IPS-18c (cell line): ENCODE measurements at regions not wholly inside any gene's neighbourhood (a gene's known extent, or its start where the extent isn't known, plus 50 kb on each side); places are given as distances from the start of the nearest gene placed in this dataset.

Source experiments
- H3K4me3 ChIP-seq: 2 replicates; pipeline ENCODE4 v1.7.0; 2013; ENCODE audit warnings: low read depth, mild to moderate bottlenecking, low read length, moderate library complexity; ENCODE audit not compliant: insufficient read depth
- H3K9me3 ChIP-seq: one replicate; pipeline ENCODE4 v1.6.1; 2013; ENCODE audit warnings: mild to moderate bottlenecking, low read length, moderate library complexity; ENCODE audit not compliant: control insufficient read depth, insufficient read depth

- Histone ChIP-seq H3K9me3 (no peaks in the 10 kb centered on the region), H3K4me3 (no peak overlapping the region)
These were observed 1099.6 kb upstream of the TMEFF2 start for GRCh38 chr2:193294371-193294770.

GRCh38 chr2:193279361-193279760, 1084.6 kb upstream of the TMEFF2 start:
- no peaks in the 10 kb centered on the region for H3K9me3 ChIP-seq
- H3K4me3 ChIP-seq, result no peak overlapping the region

GRCh38 chr2:193276988-193277387, 1082.3 kb upstream of the TMEFF2 start:
- Histone ChIP-seq H3K9me3 (no peaks in the 10 kb centered on the region), H3K4me3 (no peak overlapping the region)

- no peak overlapping the region for H3K4me3 ChIP-seq
- no peaks in the 10 kb centered on the region for H3K9me3 ChIP-seq
These were observed 1081.8 kb upstream of the TMEFF2 start for GRCh38 chr2:193276560-193276959.

- no peaks in the 10 kb centered on the region for H3K9me3 ChIP-seq
- no peak overlapping the region for H3K4me3 ChIP-seq
These were observed 1081.3 kb upstream of the TMEFF2 start for GRCh38 chr2:193276069-193276468.

- Histone ChIP-seq H3K4me3 (no peak overlapping the region), H3K9me3 (no peaks in the 10 kb centered on the region)
These were observed 1077.3 kb upstream of the TMEFF2 start for GRCh38 chr2:193272011-193272410.

GRCh38 chr2:193270816-193271215, 1076.1 kb upstream of the TMEFF2 start:
- Histone ChIP-seq H3K4me3 (no peak overlapping the region), H3K9me3 (no peaks in the 10 kb centered on the region)

- no peak overlapping the region for H3K4me3 ChIP-seq
- H3K9me3 ChIP-seq, result no peaks in the 10 kb centered on the region
These were observed 1072.8 kb upstream of the TMEFF2 start for GRCh38 chr2:193267496-193268002.

GRCh38 chr2:193253014-193253530, 1058.3 kb upstream of the TMEFF2 start:
- no peak overlapping the region for H3K4me3 ChIP-seq
- H3K9me3 ChIP-seq, result no peaks in the 10 kb centered on the region

GRCh38 chr2:193251909-193252308, 1057.2 kb upstream of the TMEFF2 start:
- no peak overlapping the region for H3K4me3 ChIP-seq
- H3K9me3 ChIP-seq, result no peaks in the 10 kb centered on the region

- H3K4me3 ChIP-seq, result no peak overlapping the region
- no peaks in the 10 kb centered on the region for H3K9me3 ChIP-seq
These were observed 1055.7 kb upstream of the TMEFF2 start for GRCh38 chr2:193250389-193250788.

GRCh38 chr2:193240752-193241151, 1046.0 kb upstream of the TMEFF2 start:
- Histone ChIP-seq H3K9me3 (no peaks in the 10 kb centered on the region), H3K4me3 (no peak overlapping the region)

GRCh38 chr2:193231634-193232033, 1036.9 kb upstream of the TMEFF2 start:
- Histone ChIP-seq H3K9me3 (no peaks in the 10 kb centered on the region), H3K4me3 (no peak overlapping the region)

- no peaks in the 10 kb centered on the region for H3K9me3 ChIP-seq
These were observed 1033.5 kb upstream of the TMEFF2 start for GRCh38 chr2:193228276-193228675.

GRCh38 chr2:193222454-193222853, 1027.7 kb upstream of the TMEFF2 start:
- Histone ChIP-seq H3K4me3 (no peak overlapping the region), H3K9me3 (no peaks in the 10 kb centered on the region)

More at GRCh38 chr2:193228276-193228675, 1033.5 kb upstream of the TMEFF2 start:
- no peak overlapping the region for H3K4me3 ChIP-seq

- no peak overlapping the region for H3K4me3 ChIP-seq
- no peaks in the 10 kb centered on the region for H3K9me3 ChIP-seq
These were observed 1024.7 kb upstream of the TMEFF2 start for GRCh38 chr2:193219413-193219812.

- Histone ChIP-seq H3K9me3 (no peaks in the 10 kb centered on the region), H3K4me3 (no peak overlapping the region)
These were observed 1006.9 kb upstream of the TMEFF2 start for GRCh38 chr2:193201583-193201982.

GRCh38 chr2:193199322-193199721, 1004.6 kb upstream of the TMEFF2 start:
- no peaks in the 10 kb centered on the region for H3K9me3 ChIP-seq
- H3K4me3 ChIP-seq, result no peak overlapping the region

- H3K9me3 ChIP-seq, result no peaks in the 10 kb centered on the region
- H3K4me3 ChIP-seq, result no peak overlapping the region
These were observed 993.1 kb upstream of the TMEFF2 start for GRCh38 chr2:193187816-193188215.
